ENCODE measurements at regions not wholly inside any gene's neighbourhood (a gene's known extent, or its start where the extent isn't known, plus 50 kb on each side); places are given as distances from the start of the nearest gene placed in this dataset.

- H3K36me3 ChIP-seq (ENCODE audit: insufficient read depth, low read length), result no peaks in the 10 kb centered on the region
- H3K4me3 ChIP-seq (ENCODE audit: low read length), result no peak overlapping the region
- no peaks in the 10 kb centered on the region for H3K9me3 ChIP-seq (ENCODE audit: low read length)
- H3K4me1 ChIP-seq (ENCODE audit: insufficient read depth, low read length), result no peaks in the 10 kb centered on the region
- peaks cover 6% of the 10 kb centered on the region for H3K27me3 ChIP-seq (ENCODE audit: insufficient read depth, low read length)
- H2AFZ ChIP-seq (ENCODE audit: low read depth, low read length), result no peak overlapping the region
These were observed 78.3 kb downstream of the RAMP3 start for GRCh38 chr7:45235905-45236304.

- no peaks in the 10 kb centered on the region for H3K4me1 ChIP-seq (ENCODE audit: insufficient read depth, low read length)
- H2AFZ ChIP-seq (ENCODE audit: low read depth, low read length), result no peak overlapping the region
- H3K36me3 ChIP-seq (ENCODE audit: insufficient read depth, low read length), result no peaks in the 10 kb centered on the region
- H3K27me3 ChIP-seq (ENCODE audit: insufficient read depth, low read length), result peaks cover 6% of the 10 kb centered on the region
- H3K9me3 ChIP-seq (ENCODE audit: low read length), result no peaks in the 10 kb centered on the region
- no peak overlapping the region for H3K4me3 ChIP-seq (ENCODE audit: low read length)
These were observed 79.1 kb downstream of the RAMP3 start for GRCh38 chr7:45236666-45237065.

- Histone ChIP-seq H3K4me1 (ENCODE audit: insufficient read depth, low read length) (no peaks in the 10 kb centered on the region), H3K27me3 (ENCODE audit: insufficient read depth, low read length) (peaks cover 6% of the 10 kb centered on the region), H3K4me3 (ENCODE audit: low read length) (no peak overlapping the region), H3K36me3 (ENCODE audit: insufficient read depth, low read length) (no peaks in the 10 kb centered on the region), H2AFZ (ENCODE audit: low read depth, low read length) (no peak overlapping the region), H3K9me3 (ENCODE audit: low read length) (no peaks in the 10 kb centered on the region)
These were observed 80.3 kb downstream of the RAMP3 start for GRCh38 chr7:45237788-45238461.

GRCh38 chr7:45238806-45239205, 81.2 kb downstream of the RAMP3 start:
- Histone ChIP-seq H3K9me3 (ENCODE audit: low read length) (no peaks in the 10 kb centered on the region), H3K27me3 (ENCODE audit: insufficient read depth, low read length) (peaks cover 4% of the 10 kb centered on the region), H3K36me3 (ENCODE audit: insufficient read depth, low read length) (no peaks in the 10 kb centered on the region), H2AFZ (ENCODE audit: low read depth, low read length) (no peak overlapping the region), H3K4me3 (ENCODE audit: low read length) (no peak overlapping the region), H3K4me1 (ENCODE audit: insufficient read depth, low read length) (no peaks in the 10 kb centered on the region)

- Histone ChIP-seq H3K36me3 (ENCODE audit: insufficient read depth, low read length) (no peaks in the 10 kb centered on the region), H3K27me3 (ENCODE audit: insufficient read depth, low read length) (peaks cover 3% of the 10 kb centered on the region), H2AFZ (ENCODE audit: low read depth, low read length) (no peak overlapping the region), H3K4me1 (ENCODE audit: insufficient read depth, low read length) (no peaks in the 10 kb centered on the region), H3K9me3 (ENCODE audit: low read length) (no peaks in the 10 kb centered on the region), H3K4me3 (ENCODE audit: low read length) (no peak overlapping the region)
These were observed 81.9 kb downstream of the RAMP3 start for GRCh38 chr7:45239486-45239885.

GRCh38 chr7:45240273-45240771, 82.7 kb downstream of the RAMP3 start:
- H3K4me1 ChIP-seq (ENCODE audit: insufficient read depth, low read length), result no peaks in the 10 kb centered on the region
- no peak overlapping the region for H2AFZ ChIP-seq (ENCODE audit: low read depth, low read length)
- no peaks in the 10 kb centered on the region for H3K36me3 ChIP-seq (ENCODE audit: insufficient read depth, low read length)
- H3K9me3 ChIP-seq (ENCODE audit: low read length), result no peaks in the 10 kb centered on the region
- peaks cover 3% of the 10 kb centered on the region for H3K27me3 ChIP-seq (ENCODE audit: insufficient read depth, low read length)
- no peak overlapping the region for H3K4me3 ChIP-seq (ENCODE audit: low read length)

- H2AFZ ChIP-seq (ENCODE audit: low read depth, low read length), result no peak overlapping the region
- H3K36me3 ChIP-seq (ENCODE audit: insufficient read depth, low read length), result no peaks in the 10 kb centered on the region
- H3K9me3 ChIP-seq (ENCODE audit: low read length), result no peaks in the 10 kb centered on the region
- H3K4me1 ChIP-seq (ENCODE audit: insufficient read depth, low read length), result no peaks in the 10 kb centered on the region
- peaks cover 3% of the 10 kb centered on the region for H3K27me3 ChIP-seq (ENCODE audit: insufficient read depth, low read length)
- no peak overlapping the region for H3K4me3 ChIP-seq (ENCODE audit: low read length)
These were observed 83.3 kb downstream of the RAMP3 start for GRCh38 chr7:45240926-45241325.

- Histone ChIP-seq H3K36me3 (ENCODE audit: insufficient read depth, low read length) (no peaks in the 10 kb centered on the region), H3K27me3 (ENCODE audit: insufficient read depth, low read length) (peaks cover 3% of the 10 kb centered on the region), H3K4me1 (ENCODE audit: insufficient read depth, low read length) (no peaks in the 10 kb centered on the region), H3K9me3 (ENCODE audit: low read length) (no peaks in the 10 kb centered on the region), H2AFZ (ENCODE audit: low read depth, low read length) (no peak overlapping the region), H3K4me3 (ENCODE audit: low read length) (no peak overlapping the region)
These were observed 83.9 kb downstream of the RAMP3 start for GRCh38 chr7:45241339-45242109.

GRCh38 chr7:45242261-45242660, 84.7 kb downstream of the RAMP3 start:
- Histone ChIP-seq H3K27me3 (ENCODE audit: insufficient read depth, low read length) (peaks cover 3% of the 10 kb centered on the region), H3K36me3 (ENCODE audit: insufficient read depth, low read length) (no peaks in the 10 kb centered on the region), H3K9me3 (ENCODE audit: low read length) (no peaks in the 10 kb centered on the region), H3K4me1 (ENCODE audit: insufficient read depth, low read length) (no peaks in the 10 kb centered on the region), H2AFZ (ENCODE audit: low read depth, low read length) (no peak overlapping the region), H3K4me3 (ENCODE audit: low read length) (no peak overlapping the region)

- Histone ChIP-seq H3K9me3 (ENCODE audit: low read length) (no peaks in the 10 kb centered on the region), H3K36me3 (ENCODE audit: insufficient read depth, low read length) (no peaks in the 10 kb centered on the region), H3K4me1 (ENCODE audit: insufficient read depth, low read length) (no peaks in the 10 kb centered on the region), H3K27me3 (ENCODE audit: insufficient read depth, low read length) (peaks cover 3% of the 10 kb centered on the region), H2AFZ (ENCODE audit: low read depth, low read length) (no peak overlapping the region), H3K4me3 (ENCODE audit: low read length) (no peak overlapping the region)
These were observed 85.1 kb downstream of the RAMP3 start for GRCh38 chr7:45242698-45243097.

GRCh38 chr7:45244981-45245380, 87.4 kb downstream of the RAMP3 start:
- Histone ChIP-seq H3K4me1 (ENCODE audit: insufficient read depth, low read length) (no peaks in the 10 kb centered on the region), H3K36me3 (ENCODE audit: insufficient read depth, low read length) (no peaks in the 10 kb centered on the region), H3K27me3 (ENCODE audit: insufficient read depth, low read length) (no peaks in the 10 kb centered on the region), H2AFZ (ENCODE audit: low read depth, low read length) (no peak overlapping the region), H3K9me3 (ENCODE audit: low read length) (no peaks in the 10 kb centered on the region), H3K4me3 (ENCODE audit: low read length) (no peak overlapping the region)

- no peaks in the 10 kb centered on the region for H3K4me1 ChIP-seq (ENCODE audit: insufficient read depth, low read length)
- no peaks in the 10 kb centered on the region for H3K36me3 ChIP-seq (ENCODE audit: insufficient read depth, low read length)
- H2AFZ ChIP-seq (ENCODE audit: low read depth, low read length), result no peak overlapping the region
- no peaks in the 10 kb centered on the region for H3K9me3 ChIP-seq (ENCODE audit: low read length)
- no peak overlapping the region for H3K4me3 ChIP-seq (ENCODE audit: low read length)
- H3K27me3 ChIP-seq (ENCODE audit: insufficient read depth, low read length), result no peaks in the 10 kb centered on the region
These were observed 88.7 kb downstream of the RAMP3 start for GRCh38 chr7:45246339-45246738.

GRCh38 chr7:45252248-45252647, 94.7 kb downstream of the RAMP3 start:
- Histone ChIP-seq H3K4me3 (ENCODE audit: low read length) (no peak overlapping the region), H3K27me3 (ENCODE audit: insufficient read depth, low read length) (no peaks in the 10 kb centered on the region), H3K9me3 (ENCODE audit: low read length) (no peaks in the 10 kb centered on the region), H2AFZ (ENCODE audit: low read depth, low read length) (no peak overlapping the region), H3K4me1 (ENCODE audit: insufficient read depth, low read length) (no peaks in the 10 kb centered on the region), H3K36me3 (ENCODE audit: insufficient read depth, low read length) (no peaks in the 10 kb centered on the region)

Measured in neuron (in vitro differentiated cells).